Endothelial cell of umbilical vein (primary cell): ENCODE measurements at regions not wholly inside any gene's neighbourhood (a gene's known extent, or its start where the extent isn't known, plus 50 kb on each side); places are given as distances from the start of the nearest gene placed in this dataset.

ENCODE experiments used
- BruUV-seq: library from RNA; stranded (reverse); fragments of 400-500 nt; replicated peaks from 2 replicates; lab custom pipeline; 2021; lab: Mats Ljungman, UMichigan
- CTCF ChIA-PET: fragments of 300-600, 350-600 bp; sonication (Branson Sonifier 250); formaldehyde crosslinking; loops from one replicate; lab custom pipeline; 2021; ENCODE audit warnings: antibody characterized with exemption, inconsistent platforms; lab: Charles Lee
- POLR2A ChIA-PET: fragments of 300-600, 350-600 bp; sonication (Branson Sonifier 250); formaldehyde crosslinking; loops from one replicate; lab custom pipeline; 2021; ENCODE audit warnings: antibody characterized with exemption, inconsistent platforms; lab: Charles Lee
- DNase-seq: peaks from one replicate; pipeline ENCODE4 v3.0.0-alpha.2; 2011; ENCODE audit warnings: low read depth, low spot score
- FAIRE-seq: peaks from 2 replicates; lab custom pipeline; 2011; peaks lifted over from hg19 to GRCh38; lab: Jason Lieb, UNC
- H2AFZ ChIP-seq: 2 replicates; pipeline ENCODE4 v1.6.0; 2012; ENCODE audit warnings: low read depth, low read length, control low read depth, inconsistent platforms
- H3K27ac ChIP-seq: 2 replicates; pipeline ENCODE4 v1.5.1; 2011; ENCODE audit warnings: low read depth, mild to moderate bottlenecking, control low read depth, low read length, moderate library complexity; ENCODE audit not compliant: insufficient read depth
- H3K27me3 ChIP-seq, 2 experiments: 2 replicates each; pipeline versions ENCODE4 v1.6.0 to v1.6.1; 2011; ENCODE audit warnings: low read length in 2 of 2, mixed read lengths in 1 of 2; ENCODE audit not compliant: control insufficient read depth in 2 of 2, insufficient read depth in 2 of 2
- H3K36me3 ChIP-seq, 2 experiments: 2 replicates in 1 of 2; 3 replicates in 1 of 2; pipeline ENCODE4 v1.5.1; 2011; ENCODE audit warnings: low read length in 2 of 2, mild to moderate bottlenecking in 1 of 2, moderate library complexity in 1 of 2; ENCODE audit not compliant: control insufficient read depth in 2 of 2, insufficient read depth in 2 of 2; ENCODE audit errors: extremely low read depth in 1 of 2
- H3K4me1 ChIP-seq: 3 replicates; pipeline ENCODE4 v1.5.1; 2011; ENCODE audit warnings: mild to moderate bottlenecking, low read length; ENCODE audit not compliant: control insufficient read depth, insufficient read depth; ENCODE audit errors: extremely low read depth
- H3K4me2 ChIP-seq: 2 replicates; pipeline ENCODE4 v1.6.1; 2011; ENCODE audit warnings: low read length, control low read depth, mixed read lengths; ENCODE audit not compliant: insufficient read depth
- H3K4me3 ChIP-seq, 3 experiments: fragments of 200-600 bp in 1 of 3; sonication (generic), shearing (Covaris generic) in 1 of 3; replicated peaks in 1 of 3; 2 replicates each; pipeline ENCODE4 v1.5.1; 2011 to 2016; ENCODE audit warnings: control low read depth in 3 of 3, low read length in 3 of 3, mild to moderate bottlenecking in 2 of 3, inconsistent platforms in 1 of 3, low read depth in 1 of 3, moderate library complexity in 1 of 3; ENCODE audit not compliant: insufficient read depth in 1 of 3
- H3K79me2 ChIP-seq: 2 replicates; pipeline ENCODE4 v1.6.0; 2012; ENCODE audit warnings: low read length, inconsistent platforms; ENCODE audit not compliant: control insufficient read depth, insufficient read depth
- H3K9ac ChIP-seq: replicated peaks from 2 replicates; pipeline ENCODE3; 2011; ENCODE audit warnings: low read length, control low read depth; ENCODE audit not compliant: insufficient read depth; ENCODE audit errors: extremely low read depth
- H3K9me1 ChIP-seq: replicated peaks from 3 replicates; pipeline ENCODE4 v1.6.0; 2011; ENCODE audit warnings: mild to moderate bottlenecking, low read length; ENCODE audit not compliant: control insufficient read depth, insufficient read depth; ENCODE audit errors: extremely low read depth
- H3K9me3 ChIP-seq: replicated peaks from 2 replicates; pipeline ENCODE4 v1.5.1; 2012; ENCODE audit warnings: low read length, inconsistent platforms; ENCODE audit not compliant: control insufficient read depth, insufficient read depth
- H4K20me1 ChIP-seq: replicated peaks from 2 replicates; pipeline ENCODE3; 2011; ENCODE audit warnings: mild to moderate bottlenecking, low read length; ENCODE audit not compliant: control insufficient read depth, insufficient read depth; ENCODE audit errors: extremely low read depth
- EZH2 ChIP-seq: IDR thresholded peaks from 2 replicates; pipeline ENCODE4 v1.6.1; 2012; ENCODE audit warnings: borderline replicate concordance, low read depth, mild to moderate bottlenecking, moderate library complexity, low read length, inconsistent platforms; ENCODE audit not compliant: severe bottlenecking
- FOS ChIP-seq: IDR thresholded peaks from 2 replicates; pipeline ENCODE4 v1.6.1; 2011; ENCODE audit warnings: mild to moderate bottlenecking, low read length, moderate library complexity, borderline replicate concordance; ENCODE audit not compliant: insufficient read depth
- GATA2 ChIP-seq: IDR thresholded peaks from 2 replicates; pipeline ENCODE4 v1.7.0; 2011; ENCODE audit warnings: low read depth, mild to moderate bottlenecking, moderate library complexity, mixed read lengths, low read length; ENCODE audit not compliant: insufficient read length, insufficient read depth
- JUN ChIP-seq: IDR thresholded peaks from 2 replicates; pipeline ENCODE4 v1.6.1; 2011; ENCODE audit warnings: borderline replicate concordance, low read depth; ENCODE audit not compliant: insufficient read length, insufficient read depth
- MYC ChIP-seq: IDR thresholded peaks from one replicate; pipeline ENCODE4 v1.6.1; 2011; ENCODE audit warnings: mild to moderate bottlenecking, low read depth, low read length
- POLR2A ChIP-seq: IDR thresholded peaks from 2 replicates; pipeline ENCODE4 v1.6.1; 2012; ENCODE audit warnings: low read depth, mild to moderate bottlenecking, control low read depth, low read length
- POLR2AphosphoS5 ChIP-seq: IDR thresholded peaks from 2 replicates; pipeline ENCODE4 v1.6.1; 2012; ENCODE audit warnings: low read depth, mild to moderate bottlenecking, control low read depth, low read length, moderate library complexity; ENCODE audit not compliant: insufficient read depth
- dilution Hi-C: fragments of 300-500 bp; cut with MboI; formaldehyde crosslinking; loops from one replicate; pipeline ENCODE4 v1.15.0; 2019; ENCODE audit warnings: low sequenced_read_pairs; ENCODE audit not compliant: extremely low pct_ligation_motif_present
- intact Hi-C: fragments of 100-400 bp; cut with micrococcal nuclease; formaldehyde crosslinking; loops from one replicate; pipeline ENCODE4 v1.10.0; 2022
- TF ChIP-seq, protein P1 (sequence below): IDR thresholded peaks from 2 replicates; pipeline ENCODE4 v1.6.1; 2011; ENCODE audit not compliant: insufficient read depth, insufficient read length
- TF ChIP-seq, protein P2 (sequence below), 2 donors: IDR thresholded peaks; 1 replicate in 1 of 2; 2 replicates in 1 of 2; pipeline ENCODE4 v1.5.1; 2011; ENCODE audit warnings: low read length in 2 of 2, mild to moderate bottlenecking in 2 of 2, moderate library complexity in 2 of 2, control low read depth in 1 of 2, inconsistent platforms in 1 of 2, low read depth in 1 of 2; ENCODE audit not compliant: insufficient read depth in 1 of 2; ENCODE audit errors: extremely low read depth in 1 of 2

DNA sequence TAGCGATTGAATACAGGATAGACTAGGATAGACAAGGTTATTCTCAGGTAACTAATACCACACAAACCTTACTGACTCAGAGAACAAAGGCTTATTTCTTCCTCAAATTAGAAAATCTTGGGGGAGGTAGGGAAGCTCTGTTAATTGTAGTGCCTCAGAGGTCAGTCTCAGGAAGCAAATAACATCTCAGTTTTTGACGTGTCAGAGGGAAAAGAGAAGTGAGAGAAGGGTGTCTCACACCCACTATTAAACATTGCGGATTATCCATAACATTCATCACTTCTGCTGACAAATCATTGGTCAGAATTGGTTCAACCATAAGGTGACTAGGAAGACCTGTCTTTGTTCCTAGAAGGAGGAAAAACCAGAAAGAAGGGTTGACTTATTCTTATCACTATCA, 579.4 kb upstream of the MIR17HG start:
- Histone ChIP-seq H2AFZ (no peak overlapping the region), H3K27me3 (no peaks in the 10 kb centered on the region), H3K4me1 (no peaks in the 10 kb centered on the region), H3K79me2 (no peaks in the 10 kb centered on the region), H3K9me3 (no peaks in the 10 kb centered on the region), H3K27ac (no peak overlapping the region), H3K4me2 (no peak overlapping the region), H3K9me1 (no peaks in the 10 kb centered on the region), H3K36me3 (no peaks in the 10 kb centered on the region), H3K4me3 (no peak overlapping the region), H4K20me1 (no peaks in the 10 kb centered on the region), H3K9ac (no peak overlapping the region)
- TF ChIP-seq FOS: no peak
- no peak for TF ChIP-seq POLR2AphosphoS5
- no peak for TF ChIP-seq MYC
- TF ChIP-seq, protein P1, sequence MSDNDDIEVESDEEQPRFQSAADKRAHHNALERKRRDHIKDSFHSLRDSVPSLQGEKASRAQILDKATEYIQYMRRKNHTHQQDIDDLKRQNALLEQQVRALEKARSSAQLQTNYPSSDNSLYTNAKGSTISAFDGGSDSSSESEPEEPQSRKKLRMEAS: no peak
- no peak for TF ChIP-seq JUN
- TF ChIP-seq GATA2: no peak
- TF ChIP-seq EZH2: no peak
- TF ChIP-seq, protein P2, sequence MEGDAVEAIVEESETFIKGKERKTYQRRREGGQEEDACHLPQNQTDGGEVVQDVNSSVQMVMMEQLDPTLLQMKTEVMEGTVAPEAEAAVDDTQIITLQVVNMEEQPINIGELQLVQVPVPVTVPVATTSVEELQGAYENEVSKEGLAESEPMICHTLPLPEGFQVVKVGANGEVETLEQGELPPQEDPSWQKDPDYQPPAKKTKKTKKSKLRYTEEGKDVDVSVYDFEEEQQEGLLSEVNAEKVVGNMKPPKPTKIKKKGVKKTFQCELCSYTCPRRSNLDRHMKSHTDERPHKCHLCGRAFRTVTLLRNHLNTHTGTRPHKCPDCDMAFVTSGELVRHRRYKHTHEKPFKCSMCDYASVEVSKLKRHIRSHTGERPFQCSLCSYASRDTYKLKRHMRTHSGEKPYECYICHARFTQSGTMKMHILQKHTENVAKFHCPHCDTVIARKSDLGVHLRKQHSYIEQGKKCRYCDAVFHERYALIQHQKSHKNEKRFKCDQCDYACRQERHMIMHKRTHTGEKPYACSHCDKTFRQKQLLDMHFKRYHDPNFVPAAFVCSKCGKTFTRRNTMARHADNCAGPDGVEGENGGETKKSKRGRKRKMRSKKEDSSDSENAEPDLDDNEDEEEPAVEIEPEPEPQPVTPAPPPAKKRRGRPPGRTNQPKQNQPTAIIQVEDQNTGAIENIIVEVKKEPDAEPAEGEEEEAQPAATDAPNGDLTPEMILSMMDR (IDR thresholded peaks at IDR 0.05; ENCODE audit: extremely low read depth in 1 of 2, insufficient read depth in 1 of 2, low read depth in 1 of 2, low read length in 2 of 2): no peak
- TF ChIP-seq POLR2A: no peak
- FAIRE-seq (no peak), DNase-seq (no peak)
- POLR2A ChIA-PET: no interaction called here
- BruUV-seq: no TSS peak
- intact Hi-C loops (no loop called here), dilution Hi-C loops (no loop called here)
- CTCF ChIA-PET: no interaction called here
